ENCODE measurements at regions not wholly inside any gene's neighbourhood (a gene's known extent, or its start where the extent isn't known, plus 50 kb on each side); places are given as distances from the start of the nearest gene placed in this dataset.

DNA sequence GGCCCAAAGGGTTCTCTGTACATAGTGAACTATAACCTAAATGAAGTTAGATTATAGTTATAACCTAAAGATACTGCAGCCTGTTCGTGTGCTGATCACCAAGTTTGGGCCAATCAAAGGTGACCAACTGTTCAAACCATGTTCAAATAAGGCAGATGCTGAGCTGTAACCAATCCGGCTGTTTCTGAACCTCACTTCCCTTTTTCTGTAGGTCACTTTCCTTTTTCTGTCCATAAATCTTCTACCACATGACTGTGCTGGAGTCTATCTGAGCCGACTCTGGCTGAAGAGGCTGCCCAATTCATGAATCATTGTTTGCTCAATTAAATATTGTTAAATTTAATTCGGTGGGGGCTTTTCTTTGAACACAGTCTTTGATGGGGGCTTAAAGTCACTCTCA, 1920.2 kb downstream of the MAT2B start:
- no peak overlapping the region for H3K4me3 ChIP-seq (ENCODE audit: low read length)
- no peak for DNase-seq (ENCODE audit: low read depth)
- TF ChIP-seq, protein P1, sequence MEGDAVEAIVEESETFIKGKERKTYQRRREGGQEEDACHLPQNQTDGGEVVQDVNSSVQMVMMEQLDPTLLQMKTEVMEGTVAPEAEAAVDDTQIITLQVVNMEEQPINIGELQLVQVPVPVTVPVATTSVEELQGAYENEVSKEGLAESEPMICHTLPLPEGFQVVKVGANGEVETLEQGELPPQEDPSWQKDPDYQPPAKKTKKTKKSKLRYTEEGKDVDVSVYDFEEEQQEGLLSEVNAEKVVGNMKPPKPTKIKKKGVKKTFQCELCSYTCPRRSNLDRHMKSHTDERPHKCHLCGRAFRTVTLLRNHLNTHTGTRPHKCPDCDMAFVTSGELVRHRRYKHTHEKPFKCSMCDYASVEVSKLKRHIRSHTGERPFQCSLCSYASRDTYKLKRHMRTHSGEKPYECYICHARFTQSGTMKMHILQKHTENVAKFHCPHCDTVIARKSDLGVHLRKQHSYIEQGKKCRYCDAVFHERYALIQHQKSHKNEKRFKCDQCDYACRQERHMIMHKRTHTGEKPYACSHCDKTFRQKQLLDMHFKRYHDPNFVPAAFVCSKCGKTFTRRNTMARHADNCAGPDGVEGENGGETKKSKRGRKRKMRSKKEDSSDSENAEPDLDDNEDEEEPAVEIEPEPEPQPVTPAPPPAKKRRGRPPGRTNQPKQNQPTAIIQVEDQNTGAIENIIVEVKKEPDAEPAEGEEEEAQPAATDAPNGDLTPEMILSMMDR (conservative IDR thresholded peaks at IDR 0.05; ENCODE audit: low read depth, low read length): no peak

DNA sequence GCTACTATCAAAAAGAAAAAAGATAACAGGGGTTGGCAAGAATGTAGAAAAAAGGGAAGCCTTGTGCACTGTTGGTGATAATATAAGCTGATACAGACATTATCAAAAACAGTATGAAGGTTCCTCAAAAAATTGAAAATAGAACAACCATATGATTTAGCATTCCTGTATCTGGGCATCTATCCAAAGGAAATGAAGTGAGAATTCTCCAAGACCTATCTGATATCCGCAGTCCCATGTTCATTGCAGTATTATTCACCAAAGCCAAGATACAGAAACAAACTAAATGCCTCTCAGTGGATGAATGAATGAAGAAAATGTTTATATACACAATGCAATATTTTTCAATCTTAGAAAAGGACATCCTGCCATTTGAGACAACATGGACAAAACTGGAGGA, 1943.3 kb downstream of the MAT2B start:
- no peak overlapping the region for H3K4me3 ChIP-seq (ENCODE audit: low read length)
- TF ChIP-seq, protein P1 (conservative IDR thresholded peaks at IDR 0.05; ENCODE audit: low read depth, low read length): no peak
- no peak for DNase-seq (ENCODE audit: low read depth)

DNA sequence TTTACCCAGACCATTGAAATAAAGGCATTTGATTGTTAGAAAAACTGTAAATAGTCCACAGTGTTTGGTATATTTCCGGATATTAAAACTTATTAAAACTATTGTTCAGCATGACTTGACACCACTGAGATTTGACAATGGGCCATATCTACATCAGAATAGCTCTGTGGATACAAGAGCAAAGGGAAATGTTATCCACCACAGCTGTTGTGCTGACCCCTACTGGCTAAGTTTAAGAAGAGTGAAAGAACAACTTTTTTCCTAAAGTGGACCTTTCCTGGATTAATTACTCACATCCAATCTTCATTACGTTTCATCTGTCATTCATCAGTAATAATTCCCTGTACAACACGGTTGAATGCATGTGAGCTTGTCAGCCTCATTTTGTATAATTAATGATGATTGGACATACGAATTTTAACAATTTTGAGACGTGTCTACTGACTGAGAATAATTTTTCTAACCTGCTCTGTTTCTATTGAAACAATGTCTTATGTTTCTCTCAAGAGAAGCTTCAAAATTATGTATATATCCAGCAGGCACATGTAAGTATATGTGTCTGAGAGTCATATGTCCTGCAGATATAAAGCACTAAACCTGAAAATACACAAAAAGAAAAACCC, 1952.6 kb downstream of the MAT2B start:
- TF ChIP-seq, protein P1 (conservative IDR thresholded peaks at IDR 0.05; ENCODE audit: low read depth, low read length): peak; percentile 81
- DNase-seq (ENCODE audit: low read depth): peak; percentile 22
- no peak overlapping the region for H3K4me3 ChIP-seq (ENCODE audit: low read length)

DNA sequence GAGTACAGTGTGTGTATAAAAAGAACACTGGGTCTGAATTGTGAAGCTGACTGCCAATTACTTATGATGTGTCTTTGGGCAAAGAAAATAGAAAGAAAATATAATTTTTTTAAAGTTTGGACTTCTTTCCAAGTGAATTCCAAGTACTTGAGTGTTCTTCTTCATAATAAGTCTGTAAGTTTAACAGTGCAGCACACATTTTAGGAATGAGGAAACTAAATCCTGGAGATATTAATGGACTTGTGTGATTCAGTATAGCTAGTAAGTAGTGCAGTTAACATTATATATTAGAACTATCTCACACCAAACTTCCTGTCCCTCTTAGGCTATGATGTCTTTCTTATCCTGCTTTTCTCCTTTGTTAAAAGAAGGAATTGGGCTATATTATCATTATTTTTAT, 1953.8 kb downstream of the MAT2B start:
- no peak overlapping the region for H3K4me3 ChIP-seq (ENCODE audit: low read length)
- DNase-seq (ENCODE audit: low read depth): no peak
- TF ChIP-seq, protein P1 (conservative IDR thresholded peaks at IDR 0.05; ENCODE audit: low read depth, low read length): no peak

DNA sequence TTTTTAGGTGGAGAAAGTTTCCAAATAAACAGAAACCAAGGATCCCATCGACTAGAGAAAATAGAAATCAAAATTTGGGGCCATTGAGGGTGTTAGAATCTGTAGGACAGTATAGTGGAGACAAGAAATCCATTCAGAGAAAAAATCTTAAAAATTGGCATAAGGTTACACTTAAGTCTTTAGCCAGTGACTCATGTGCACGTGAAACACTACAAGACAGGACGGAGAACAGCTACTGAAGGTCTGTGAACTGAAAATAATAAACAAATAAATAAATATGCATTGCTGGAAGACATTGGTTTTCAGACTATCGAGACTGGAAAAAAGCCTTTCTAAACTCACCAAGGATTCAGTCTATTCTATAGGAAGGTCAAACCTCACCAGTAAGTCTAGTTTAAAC, 1955.5 kb downstream of the MAT2B start:
- H3K4me3 ChIP-seq (ENCODE audit: low read length): no peak overlapping the region
- peak; percentile 34 for DNase-seq (ENCODE audit: low read depth)
- TF ChIP-seq, protein P1 (conservative IDR thresholded peaks at IDR 0.05; ENCODE audit: low read depth, low read length): no peak

DNA sequence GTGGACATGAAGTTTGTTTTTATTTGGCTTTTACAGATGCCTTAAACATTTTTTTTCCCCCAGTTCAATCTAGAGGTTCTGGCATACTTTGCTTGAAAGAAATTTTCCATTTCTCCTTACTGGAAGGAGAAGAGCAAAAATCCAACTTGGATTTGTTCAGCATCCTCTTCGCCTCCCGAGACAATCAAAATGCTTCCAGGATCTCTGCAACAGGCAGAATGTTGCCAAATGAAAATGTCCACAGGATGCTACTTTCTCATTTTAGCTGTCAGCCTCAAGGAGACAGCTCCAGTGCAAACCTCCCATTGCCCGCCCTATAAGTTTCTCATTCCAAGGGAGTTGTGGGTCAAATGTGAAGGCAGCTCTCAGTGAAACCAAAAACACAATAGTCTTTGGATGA, 1972.1 kb downstream of the MAT2B start:
- H3K4me3 ChIP-seq (ENCODE audit: low read length): no peak overlapping the region
- no peak for DNase-seq (ENCODE audit: low read depth)
- TF ChIP-seq, protein P1 (conservative IDR thresholded peaks at IDR 0.05; ENCODE audit: low read depth, low read length): no peak

DNA sequence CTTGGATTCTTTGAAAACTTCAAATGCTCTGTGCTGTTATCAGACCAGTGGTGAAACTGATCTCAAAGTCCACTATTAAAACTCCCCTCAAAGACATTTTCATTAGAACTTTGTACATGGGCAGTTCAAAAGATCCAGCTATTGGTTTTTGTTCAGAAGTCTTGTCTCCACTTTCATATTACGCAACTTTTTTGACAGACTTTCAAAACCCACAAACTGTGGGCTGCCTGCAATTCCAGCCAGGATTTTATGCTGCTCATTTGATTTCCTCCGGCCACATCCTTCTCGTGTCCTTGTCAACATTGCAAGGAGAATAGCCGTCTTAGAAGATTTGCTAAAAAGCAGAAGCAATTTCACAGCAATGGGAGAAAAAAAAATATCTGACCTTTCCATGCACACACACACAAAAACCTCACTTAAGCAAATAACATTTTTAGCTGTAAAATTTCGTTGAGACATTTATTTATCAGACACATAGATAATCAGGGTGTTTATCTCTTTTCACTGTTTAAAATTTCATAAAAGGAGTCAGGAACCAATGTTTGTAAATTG, 1990.5 kb downstream of the MAT2B start:
- TF ChIP-seq, protein P1 (conservative IDR thresholded peaks at IDR 0.05; ENCODE audit: low read depth, low read length): no peak
- DNase-seq (ENCODE audit: low read depth): peak; percentile 5
- H3K4me3 ChIP-seq (ENCODE audit: low read length): no peak overlapping the region
